ENCODE measurements at regions not wholly inside any gene's neighbourhood (a gene's known extent, or its start where the extent isn't known, plus 50 kb on each side); places are given as distances from the start of the nearest gene placed in this dataset.

- DNase-seq (ENCODE audit: low read depth, low spot score) (no peak), ATAC-seq (no peak)
- CTCF ChIA-PET, result no interaction called here
- Histone ChIP-seq H3K9me3 (ENCODE audit: control insufficient read depth, insufficient read depth, low read depth, low read length) (no peaks in the 10 kb centered on the region), H3K4me1 (ENCODE audit: control insufficient read depth, insufficient read depth, low read length) (no peaks in the 10 kb centered on the region), H3K36me3 (ENCODE audit: control insufficient read depth, insufficient read depth, low read length) (no peaks in the 10 kb centered on the region), H3K4me3 (ENCODE audit: low read depth in 2 of 2, low read length in 2 of 2) (no peak overlapping the region), H3K27me3 (ENCODE audit: control insufficient read depth, insufficient read depth, low read length) (no peaks in the 10 kb centered on the region), H3K27ac (ENCODE audit: low read length) (no peak overlapping the region)
- no TSS peak for BruUV-seq (replicated peaks)
- no peak for TF ChIP-seq TCF7L2 (IDR thresholded peaks at IDR 0.05; ENCODE audit: low read depth, low read length)
- no peak for TF ChIP-seq CTCF (IDR thresholded peaks at IDR 0.05)
- TF ChIP-seq, protein P1, sequence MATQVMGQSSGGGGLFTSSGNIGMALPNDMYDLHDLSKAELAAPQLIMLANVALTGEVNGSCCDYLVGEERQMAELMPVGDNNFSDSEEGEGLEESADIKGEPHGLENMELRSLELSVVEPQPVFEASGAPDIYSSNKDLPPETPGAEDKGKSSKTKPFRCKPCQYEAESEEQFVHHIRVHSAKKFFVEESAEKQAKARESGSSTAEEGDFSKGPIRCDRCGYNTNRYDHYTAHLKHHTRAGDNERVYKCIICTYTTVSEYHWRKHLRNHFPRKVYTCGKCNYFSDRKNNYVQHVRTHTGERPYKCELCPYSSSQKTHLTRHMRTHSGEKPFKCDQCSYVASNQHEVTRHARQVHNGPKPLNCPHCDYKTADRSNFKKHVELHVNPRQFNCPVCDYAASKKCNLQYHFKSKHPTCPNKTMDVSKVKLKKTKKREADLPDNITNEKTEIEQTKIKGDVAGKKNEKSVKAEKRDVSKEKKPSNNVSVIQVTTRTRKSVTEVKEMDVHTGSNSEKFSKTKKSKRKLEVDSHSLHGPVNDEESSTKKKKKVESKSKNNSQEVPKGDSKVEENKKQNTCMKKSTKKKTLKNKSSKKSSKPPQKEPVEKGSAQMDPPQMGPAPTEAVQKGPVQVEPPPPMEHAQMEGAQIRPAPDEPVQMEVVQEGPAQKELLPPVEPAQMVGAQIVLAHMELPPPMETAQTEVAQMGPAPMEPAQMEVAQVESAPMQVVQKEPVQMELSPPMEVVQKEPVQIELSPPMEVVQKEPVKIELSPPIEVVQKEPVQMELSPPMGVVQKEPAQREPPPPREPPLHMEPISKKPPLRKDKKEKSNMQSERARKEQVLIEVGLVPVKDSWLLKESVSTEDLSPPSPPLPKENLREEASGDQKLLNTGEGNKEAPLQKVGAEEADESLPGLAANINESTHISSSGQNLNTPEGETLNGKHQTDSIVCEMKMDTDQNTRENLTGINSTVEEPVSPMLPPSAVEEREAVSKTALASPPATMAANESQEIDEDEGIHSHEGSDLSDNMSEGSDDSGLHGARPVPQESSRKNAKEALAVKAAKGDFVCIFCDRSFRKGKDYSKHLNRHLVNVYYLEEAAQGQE (IDR thresholded peaks at IDR 0.05; ENCODE audit: insufficient read depth in 1 of 2, low read depth in 2 of 2, low read length in 1 of 2), result no peak
- no peak for TF ChIP-seq SIN3A (IDR thresholded peaks at IDR 0.05; ENCODE audit: borderline replicate concordance, insufficient read depth, low read depth, low read length)
- TF ChIP-seq POLR2AphosphoS5 (IDR thresholded peaks at IDR 0.05; ENCODE audit: low read depth, low read length), result no peak
- intact Hi-C loops (cut with micrococcal nuclease; ENCODE audit: unreplicated experiment) (no loop called here), in situ Hi-C loops (cut with HindIII; ENCODE audit: low pct_unique_long_range_greater_than_20kb, low sequenced_read_pairs) (no loop called here)
- POLR2A ChIA-PET, result no interaction called here
These were observed 267.3 kb downstream of the COX7C start for GRCh38 chr5:86885011-86885410.

GRCh38 chr5:86885489-86886230 is 267.9 kb downstream of the COX7C start:
- intact Hi-C loops (cut with micrococcal nuclease; ENCODE audit: unreplicated experiment), result no loop called here
- CTCF ChIA-PET, result no interaction called here
- TF ChIP-seq POLR2AphosphoS5 (IDR thresholded peaks at IDR 0.05; ENCODE audit: low read depth, low read length) (no peak), CTCF (IDR thresholded peaks at IDR 0.05) (no peak), SIN3A (IDR thresholded peaks at IDR 0.05; ENCODE audit: borderline replicate concordance, insufficient read depth, low read depth, low read length) (no peak), TCF7L2 (IDR thresholded peaks at IDR 0.05; ENCODE audit: low read depth, low read length) (no peak)
- TF ChIP-seq, protein P1 (IDR thresholded peaks at IDR 0.05; ENCODE audit: insufficient read depth in 1 of 2, low read depth in 2 of 2, low read length in 1 of 2), result no peak

More at GRCh38 chr5:86885489-86886230, 267.9 kb downstream of the COX7C start:
- no peak for DNase-seq (ENCODE audit: low read depth, low spot score)
- Histone ChIP-seq H3K9me3 (ENCODE audit: control insufficient read depth, insufficient read depth, low read depth, low read length) (no peaks in the 10 kb centered on the region), H3K36me3 (ENCODE audit: control insufficient read depth, insufficient read depth, low read length) (no peaks in the 10 kb centered on the region), H3K27me3 (ENCODE audit: control insufficient read depth, insufficient read depth, low read length) (no peaks in the 10 kb centered on the region), H3K27ac (ENCODE audit: low read length) (no peak overlapping the region), H3K4me1 (ENCODE audit: control insufficient read depth, insufficient read depth, low read length) (no peaks in the 10 kb centered on the region), H3K4me3 (ENCODE audit: low read depth in 2 of 2, low read length in 2 of 2) (no peak overlapping the region)
- no TSS peak for BruUV-seq (replicated peaks)
- in situ Hi-C loops (cut with HindIII; ENCODE audit: low pct_unique_long_range_greater_than_20kb, low sequenced_read_pairs), result no loop called here
- no peak for ATAC-seq
- POLR2A ChIA-PET, result no interaction called here
